GM12891 (cell line): ENCODE measurements at regions not wholly inside any gene's neighbourhood (a gene's known extent, or its start where the extent isn't known, plus 50 kb on each side); places are given as distances from the start of the nearest gene placed in this dataset.

Source experiments
- PAX5 ChIP-seq: IDR thresholded peaks from 2 replicates; pipeline ENCODE4 v1.6.1; 2011; ENCODE audit warnings: low read length, moderate library complexity, mild to moderate bottlenecking; ENCODE audit not compliant: insufficient read depth, severe bottlenecking
- POLR2A ChIP-seq: IDR thresholded peaks from 2 replicates; pipeline ENCODE4 v1.6.1; 2011; ENCODE audit warnings: low read depth, low read length, control low read depth
- POLR2AphosphoS5 ChIP-seq: IDR thresholded peaks from 2 replicates; pipeline ENCODE4 v1.6.1; 2011; ENCODE audit warnings: low read depth, low read length, control low read depth
- POU2F2 ChIP-seq: IDR thresholded peaks from 2 replicates; pipeline ENCODE4 v1.6.1; 2011; ENCODE audit warnings: low read depth, mild to moderate bottlenecking, control low read depth, low read length, moderate library complexity
- SPI1 ChIP-seq: IDR thresholded peaks from 2 replicates; pipeline ENCODE4 v1.6.1; 2011; ENCODE audit warnings: low read depth, low read length, control low read depth
- TAF1 ChIP-seq: IDR thresholded peaks from 2 replicates; pipeline ENCODE4 v1.6.1; 2011; ENCODE audit warnings: low read depth, low read length, control low read depth

DNA sequence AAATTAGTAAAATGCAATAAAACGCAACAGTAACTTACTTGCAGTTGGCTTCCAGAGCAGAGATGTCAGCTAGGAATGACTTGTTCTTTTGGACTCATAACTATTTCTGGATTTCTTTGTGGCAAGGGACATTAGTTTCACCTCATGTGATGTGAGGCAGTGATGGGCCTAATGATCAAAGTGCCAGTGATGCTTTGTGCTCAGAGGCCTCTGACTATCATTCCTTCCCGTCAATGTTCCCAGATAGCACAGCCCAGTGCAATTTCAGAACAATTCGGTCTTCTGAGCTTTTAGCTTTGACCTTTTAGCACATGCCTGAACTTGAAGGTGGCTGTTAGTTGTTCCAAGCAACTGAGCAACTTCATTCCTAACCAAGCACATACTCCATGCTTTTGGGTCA lies 596.8 kb downstream of the TFAP2B start:
- TF ChIP-seq POU2F2 (no peak), POLR2AphosphoS5 (no peak), POLR2A (no peak), PAX5 (no peak), TAF1 (no peak), SPI1 (no peak)
